Mucosa of descending colon (tissue), 3 donors: ENCODE measurements at regions not wholly inside any gene's neighbourhood (a gene's known extent, or its start where the extent isn't known, plus 50 kb on each side); places are given as distances from the start of the nearest gene placed in this dataset.

Experiments
- ATAC-seq: fragments of 200-7000 bp; cut with Tn5 transposase; one replicate; pipeline ENCODE4 v1.9.1; 2020; ENCODE audit warnings: mild to moderate bottlenecking, moderate library complexity
- DNase-seq, 3 donors: peaks; one replicate each; pipeline ENCODE4 v3.0.0-alpha.2; 2020
- H3K36me3 ChIP-seq: fragments of 200-600 bp; one replicate; pipeline ENCODE4 v1.8.0; 2021; ENCODE audit warnings: low read depth, mild to moderate bottlenecking
- H3K4me1 ChIP-seq: fragments of 200-600 bp; one replicate; pipeline ENCODE4 v1.8.0; 2021; ENCODE audit warnings: low read depth, mild to moderate bottlenecking
- H3K4me3 ChIP-seq: fragments of 200-600 bp; one replicate; pipeline ENCODE4 v1.8.0; 2021; ENCODE audit warnings: mild to moderate bottlenecking
- H3K9me3 ChIP-seq: fragments of 200-600 bp; one replicate; pipeline ENCODE4 v1.8.0; 2021; ENCODE audit warnings: mild to moderate bottlenecking
- intact Hi-C, 2 donors: fragments of 100-400 bp; cut with DNase I in 1 of 2; cut with micrococcal nuclease in 1 of 2; formaldehyde crosslinking; loops; one replicate each; pipeline versions ENCODE4 v1.11.0 to v1.11.1; 2022; cut with DNase I, micrococcal nuclease
- TF ChIP-seq, protein P1 (sequence below): fragments of 200-600 bp; IDR thresholded peaks from one replicate; pipeline ENCODE4 v1.8.0; 2022; ENCODE audit warnings: antibody characterized with exemption, mild to moderate bottlenecking
- donor health status: DM: no; HTN: no; CAD: no; lungs with moderate emphysema.
- donor health status: DM: no; HTN: no; CAD: no.
- donor health status: DM: no; HTN: yes; CAD: no.

DNA sequence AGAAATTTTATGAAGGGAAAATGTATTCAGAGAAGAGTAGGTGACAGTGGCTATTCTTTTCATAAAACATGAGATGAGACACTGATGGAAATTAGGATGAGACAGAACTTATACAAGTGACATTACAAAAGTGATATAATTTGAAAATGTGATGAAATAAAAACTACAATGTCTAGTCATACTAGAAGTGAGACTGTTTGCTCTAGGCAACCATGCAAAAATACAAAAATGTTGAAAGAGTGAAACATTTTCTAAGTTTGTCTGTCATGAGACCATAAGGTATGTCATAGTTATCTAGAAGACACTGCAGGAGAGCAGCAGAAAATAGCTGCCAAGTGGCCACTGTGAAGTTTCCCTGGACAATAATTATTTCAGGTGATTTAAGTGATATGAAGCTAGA is 459.5 kb downstream of the DIPK2A start:
- TF ChIP-seq, protein P1, sequence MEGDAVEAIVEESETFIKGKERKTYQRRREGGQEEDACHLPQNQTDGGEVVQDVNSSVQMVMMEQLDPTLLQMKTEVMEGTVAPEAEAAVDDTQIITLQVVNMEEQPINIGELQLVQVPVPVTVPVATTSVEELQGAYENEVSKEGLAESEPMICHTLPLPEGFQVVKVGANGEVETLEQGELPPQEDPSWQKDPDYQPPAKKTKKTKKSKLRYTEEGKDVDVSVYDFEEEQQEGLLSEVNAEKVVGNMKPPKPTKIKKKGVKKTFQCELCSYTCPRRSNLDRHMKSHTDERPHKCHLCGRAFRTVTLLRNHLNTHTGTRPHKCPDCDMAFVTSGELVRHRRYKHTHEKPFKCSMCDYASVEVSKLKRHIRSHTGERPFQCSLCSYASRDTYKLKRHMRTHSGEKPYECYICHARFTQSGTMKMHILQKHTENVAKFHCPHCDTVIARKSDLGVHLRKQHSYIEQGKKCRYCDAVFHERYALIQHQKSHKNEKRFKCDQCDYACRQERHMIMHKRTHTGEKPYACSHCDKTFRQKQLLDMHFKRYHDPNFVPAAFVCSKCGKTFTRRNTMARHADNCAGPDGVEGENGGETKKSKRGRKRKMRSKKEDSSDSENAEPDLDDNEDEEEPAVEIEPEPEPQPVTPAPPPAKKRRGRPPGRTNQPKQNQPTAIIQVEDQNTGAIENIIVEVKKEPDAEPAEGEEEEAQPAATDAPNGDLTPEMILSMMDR = no peak
- intact Hi-C loops = no loop called here

DNA sequence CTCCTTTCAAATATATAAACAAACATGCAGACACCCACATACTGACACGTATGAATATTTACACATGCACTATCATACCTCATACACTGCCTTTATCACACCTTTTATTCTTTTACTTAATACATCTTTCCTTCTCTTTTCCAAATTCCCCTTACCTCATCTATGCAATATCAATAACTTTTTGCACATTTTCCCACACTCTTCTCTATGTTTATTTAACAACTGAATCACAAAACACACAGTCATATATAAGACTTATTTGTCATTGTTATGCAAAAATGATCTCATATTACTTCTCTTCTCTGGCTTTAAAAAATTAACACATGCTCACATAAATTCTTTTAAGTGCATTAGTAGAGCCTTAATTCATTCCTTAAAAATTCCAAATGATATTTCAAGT is 461.4 kb downstream of the DIPK2A start:
- TF ChIP-seq, protein P1 = no peak

More for the DNA sequence above, 459.5 kb downstream of the DIPK2A start:
- ATAC-seq = no peak
- Histone ChIP-seq H3K36me3 (no peaks in the 10 kb centered on the region), H3K9me3 (no peaks in the 10 kb centered on the region), H3K4me3 (no peak overlapping the region), H3K4me1 (no peaks in the 10 kb centered on the region)
- DNase-seq = no peak

DNA sequence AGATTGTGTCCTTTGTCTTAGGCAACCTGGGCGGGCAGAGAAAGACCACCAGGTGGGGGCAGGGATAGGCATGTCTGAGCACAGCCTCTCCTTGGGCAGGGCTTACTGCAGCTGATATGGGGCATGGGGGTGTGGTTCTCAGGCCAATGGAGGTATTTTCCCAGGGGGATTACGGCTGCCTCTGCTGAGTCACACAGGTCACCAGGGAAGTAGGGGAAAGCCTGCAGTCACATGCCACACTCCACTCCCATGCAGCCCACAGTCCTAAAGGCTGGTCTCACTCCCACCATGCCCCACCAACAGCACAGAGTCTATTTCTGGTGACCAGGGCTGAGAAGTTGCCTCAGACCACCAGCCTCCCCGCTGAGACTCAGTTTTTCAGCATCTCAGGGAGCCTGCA is 466.4 kb downstream of the DIPK2A start:
- Histone ChIP-seq H3K36me3 (no peaks in the 10 kb centered on the region), H3K4me3 (no peak overlapping the region), H3K9me3 (no peaks in the 10 kb centered on the region), H3K4me1 (no peaks in the 10 kb centered on the region)
- intact Hi-C loops = no loop called here
- TF ChIP-seq, protein P1 = no peak
- DNase-seq = no peak
- no peak for ATAC-seq

More for the DNA sequence above, 461.4 kb downstream of the DIPK2A start:
- intact Hi-C loops = no loop called here
- Histone ChIP-seq H3K36me3 (no peaks in the 10 kb centered on the region), H3K4me3 (no peak overlapping the region), H3K4me1 (no peaks in the 10 kb centered on the region), H3K9me3 (no peaks in the 10 kb centered on the region)
- DNase-seq (no peak), ATAC-seq (no peak)

DNA sequence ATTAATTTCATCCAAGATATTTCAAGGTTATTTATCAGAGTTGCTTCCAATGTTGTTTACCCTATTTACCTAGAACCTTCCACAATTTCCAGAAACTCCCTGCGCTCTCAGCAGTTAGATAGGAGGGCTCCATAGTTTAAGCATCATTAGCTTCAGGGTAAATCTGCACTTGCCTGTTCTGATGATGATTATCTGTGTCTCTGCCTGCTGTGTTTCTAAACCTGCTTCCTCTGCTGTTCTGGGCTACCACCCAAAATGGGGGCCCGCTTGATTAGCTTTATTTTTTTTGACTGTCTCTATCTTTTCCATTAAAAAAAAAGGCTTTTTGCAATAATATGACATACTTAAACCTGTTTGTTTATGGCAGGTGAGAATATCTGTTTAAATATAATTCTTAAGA is 472.4 kb downstream of the DIPK2A start:
- H3K4me3 ChIP-seq = no peak overlapping the region
- DNase-seq (no peak), ATAC-seq (no peak)
- H3K4me1 ChIP-seq = no peaks in the 10 kb centered on the region
- TF ChIP-seq, protein P1 = no peak
- H3K36me3 ChIP-seq = no peaks in the 10 kb centered on the region
- intact Hi-C loops = no loop called here
- no peaks in the 10 kb centered on the region for H3K9me3 ChIP-seq

DNA sequence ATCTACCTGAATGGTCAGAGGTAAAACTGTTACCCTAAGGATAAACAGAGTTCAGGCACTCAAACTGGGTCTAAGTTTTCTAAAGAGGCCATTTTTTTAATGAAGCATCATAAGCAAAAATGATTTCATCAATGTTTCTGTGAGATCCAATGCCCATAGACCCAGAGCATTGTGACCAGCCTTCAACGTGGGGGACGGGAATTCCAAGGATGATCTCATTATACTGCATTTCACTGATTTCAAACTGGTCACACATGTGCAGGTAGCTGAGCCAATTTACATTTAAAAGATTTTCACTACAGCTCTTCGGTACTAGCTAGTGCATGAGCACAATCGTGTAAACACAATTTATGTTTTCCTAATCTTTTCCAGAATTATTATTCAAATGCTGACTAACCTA is 472.9 kb downstream of the DIPK2A start:
- intact Hi-C loops = no loop called here
- Histone ChIP-seq H3K36me3 (no peaks in the 10 kb centered on the region), H3K9me3 (no peaks in the 10 kb centered on the region), H3K4me1 (no peaks in the 10 kb centered on the region), H3K4me3 (no peak overlapping the region)
- no peak for ATAC-seq
- DNase-seq = no peak
- TF ChIP-seq, protein P1 = no peak

DNA sequence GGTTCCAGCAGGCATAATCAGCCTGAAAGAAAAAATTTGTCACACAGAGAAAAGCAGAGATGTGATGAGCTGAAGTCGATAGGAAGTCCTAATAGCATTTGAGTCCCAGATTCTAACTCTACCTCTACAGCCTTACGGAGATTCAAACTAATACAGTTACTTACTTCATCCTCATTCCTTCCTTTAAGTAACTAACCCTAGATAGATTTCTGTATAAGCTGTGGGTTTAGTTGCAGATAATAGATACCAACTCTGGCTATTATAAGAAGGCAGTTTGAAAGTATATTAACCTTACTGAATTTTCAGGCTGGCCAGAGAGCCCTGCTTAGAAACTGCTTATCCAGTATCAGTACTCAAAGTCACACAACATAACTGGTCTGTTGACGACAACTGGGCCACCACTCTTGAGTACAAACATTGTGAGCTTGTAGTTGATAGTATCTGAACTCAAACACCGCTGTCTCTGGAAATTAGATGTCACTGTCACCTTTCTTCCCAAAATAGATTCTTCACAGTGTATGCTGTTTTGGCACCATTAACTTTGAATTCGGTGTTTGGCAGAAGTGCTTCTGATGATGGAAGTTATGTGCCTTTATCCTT is 484.3 kb downstream of the DIPK2A start:
- DNase-seq = no peak
- no peak for ATAC-seq
- TF ChIP-seq, protein P1 = no peak
- Histone ChIP-seq H3K9me3 (no peaks in the 10 kb centered on the region), H3K4me3 (no peak overlapping the region), H3K4me1 (no peaks in the 10 kb centered on the region), H3K36me3 (no peaks in the 10 kb centered on the region)
- intact Hi-C loops = no loop called here
